Posterior vena cava (tissue), 2 donors: ENCODE measurements at regions not wholly inside any gene's neighbourhood (a gene's known extent, or its start where the extent isn't known, plus 50 kb on each side); places are given as distances from the start of the nearest gene placed in this dataset.
"Not testable (repeated sequence)": the region's sequence is repeated elsewhere in the genome, so short reads cannot be mapped to it uniquely, and the experiment has no call there.

ENCODE experiments used
- DNase-seq: peaks from one replicate; pipeline ENCODE4 v3.0.0-alpha.2; 2020; ENCODE audit warnings: low spot score
- intact Hi-C, 2 donors: fragments of 100-400 bp; cut with DNase I; formaldehyde crosslinking; loops; one replicate each; pipeline versions ENCODE4 v1.14.1 to v1.14.2; 2022 to 2023
- donor health status: DM: yes; HTN: yes; CAD: no.
- donor health status: DM: yes; HTN: yes; CAD: no.

- no peak for DNase-seq
- intact Hi-C loops = no loop called here
Measured at GRCh38 chr13:65783383-65783782, 1446.8 kb downstream of the PCDH9 start.

- intact Hi-C loops, DNase-seq: not testable (repeated sequence)
Measured at GRCh38 chr13:65771704-65772313, 1458.3 kb downstream of the PCDH9 start.

DNA sequence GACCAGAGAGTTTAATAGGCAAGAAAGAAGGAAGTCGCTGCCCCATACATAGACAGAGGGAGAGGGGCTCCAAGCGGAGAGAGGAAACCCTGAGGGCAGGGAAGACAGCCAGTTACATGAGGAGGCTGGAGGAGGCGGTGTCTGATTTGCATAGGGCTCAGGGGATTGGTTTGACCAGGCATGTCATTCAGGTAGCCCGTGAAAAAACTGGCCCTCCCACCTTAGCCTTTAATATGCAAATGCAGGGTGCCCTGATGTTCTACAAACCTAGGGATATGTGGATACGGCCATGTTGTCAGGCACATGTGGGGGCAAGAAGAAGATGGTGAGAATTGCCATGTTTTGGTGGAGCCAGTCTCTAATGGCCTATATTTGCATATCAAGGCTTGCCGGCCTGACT lies 1461.6 kb downstream of the PCDH9 start:
- no peak for DNase-seq
- intact Hi-C loops = no loop called here

GRCh38 chr13:65763811-65764210 lies 1466.3 kb downstream of the PCDH9 start:
- intact Hi-C loops = no loop called here
- DNase-seq = no peak

GRCh38 chr13:65762012-65762411 lies 1468.1 kb downstream of the PCDH9 start:
- intact Hi-C loops = no loop called here
- DNase-seq = no peak

- intact Hi-C loops = no loop called here
- no peak for DNase-seq
Measured at GRCh38 chr13:65756071-65756671, 1474.0 kb downstream of the PCDH9 start.

GRCh38 chr13:65748227-65748626 lies 1481.9 kb downstream of the PCDH9 start:
- peak; percentile 77 for DNase-seq

DNA sequence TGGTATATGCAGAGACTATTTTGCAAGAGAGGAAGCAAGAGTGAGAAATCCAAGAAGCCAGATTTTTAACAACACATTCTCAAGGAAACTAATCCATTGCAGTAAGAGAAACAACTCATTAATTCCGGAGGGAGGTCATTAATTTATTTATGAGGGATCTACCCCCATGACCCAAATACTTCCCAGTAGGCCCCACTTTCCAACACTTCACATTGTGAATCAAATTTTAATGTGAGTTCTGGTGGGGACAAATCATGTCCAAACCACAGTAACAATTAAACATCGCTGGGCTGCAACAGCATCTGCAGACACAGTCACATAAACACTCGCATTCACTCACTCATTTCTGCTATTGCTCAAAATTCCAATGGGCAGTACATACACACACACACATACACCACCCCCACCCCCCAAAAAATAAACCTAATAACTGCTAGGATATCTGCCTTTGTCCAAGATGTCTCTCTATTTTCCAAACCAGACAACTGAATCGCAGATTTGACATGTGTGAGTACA lies 1483.7 kb downstream of the PCDH9 start:
- no peak for DNase-seq
- intact Hi-C loops = no loop called here

More at GRCh38 chr13:65748227-65748626, 1481.9 kb downstream of the PCDH9 start:
- intact Hi-C loops = no loop called here

GRCh38 chr13:65744836-65745235 lies 1485.3 kb downstream of the PCDH9 start:
- intact Hi-C loops = no loop called here
- DNase-seq = no peak

GRCh38 chr13:65733110-65733509 lies 1497.0 kb downstream of the PCDH9 start:
- intact Hi-C loops = no loop called here
- DNase-seq = no peak

- DNase-seq = no peak
- intact Hi-C loops = no loop called here
Measured at GRCh38 chr13:65727070-65727469, 1503.1 kb downstream of the PCDH9 start.

DNA sequence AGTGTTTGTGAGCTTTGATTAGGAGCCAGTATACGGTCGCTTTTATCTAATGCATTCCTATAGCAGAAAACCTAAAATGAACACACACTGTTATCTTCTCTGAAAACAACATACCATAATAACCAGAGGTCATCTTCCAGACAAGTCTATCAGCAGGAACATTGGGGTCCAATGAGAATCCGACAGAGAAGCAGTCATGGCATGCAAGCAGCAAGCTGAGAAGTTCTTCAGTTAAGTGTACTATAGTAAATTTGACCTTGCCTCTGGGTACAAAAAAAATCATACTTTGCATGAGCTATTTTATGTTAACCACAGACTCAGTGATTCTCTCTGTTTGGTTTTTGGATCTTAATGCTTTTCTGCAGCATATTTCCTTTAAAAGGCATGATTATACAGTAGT lies 1505.1 kb downstream of the PCDH9 start:
- intact Hi-C loops = no loop called here
- DNase-seq = no peak

GRCh38 chr13:65724226-65724625 lies 1505.9 kb downstream of the PCDH9 start:
- DNase-seq = no peak
- intact Hi-C loops = no loop called here

GRCh38 chr13:65722506-65722905 lies 1507.6 kb downstream of the PCDH9 start:
- intact Hi-C loops = no loop called here
- DNase-seq = no peak

- intact Hi-C loops = no loop called here
- DNase-seq = no peak
Measured at GRCh38 chr13:65719831-65720230, 1510.3 kb downstream of the PCDH9 start.

DNA sequence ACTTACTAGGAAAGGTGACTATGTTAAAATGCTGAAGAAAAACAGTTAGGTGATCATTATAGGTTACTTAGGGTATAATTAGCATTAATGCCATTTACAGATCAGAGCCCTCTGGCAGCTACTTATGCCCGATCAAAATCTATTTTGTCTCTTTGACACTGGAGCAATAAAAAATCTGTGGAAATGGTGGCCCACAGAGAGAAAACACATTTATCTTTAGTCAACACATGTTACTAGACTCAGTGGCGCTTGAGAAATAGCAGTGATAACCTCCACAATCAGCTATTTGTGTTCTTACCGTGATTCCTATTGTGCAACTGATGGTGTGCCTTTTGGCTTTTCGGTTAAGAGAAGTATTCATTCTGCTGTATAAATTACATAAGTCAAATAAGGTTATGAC lies 1519.6 kb downstream of the PCDH9 start:
- DNase-seq = no peak
- intact Hi-C loops = no loop called here

GRCh38 chr13:65697843-65698242 lies 1532.3 kb downstream of the PCDH9 start:
- no peak for DNase-seq
- intact Hi-C loops = no loop called here

- DNase-seq = no peak
- intact Hi-C loops = no loop called here
Measured at GRCh38 chr13:65679240-65679639, 1550.9 kb downstream of the PCDH9 start.

- no peak for DNase-seq
- intact Hi-C loops = no loop called here
Measured at GRCh38 chr13:65677906-65678305, 1552.2 kb downstream of the PCDH9 start.

DNA sequence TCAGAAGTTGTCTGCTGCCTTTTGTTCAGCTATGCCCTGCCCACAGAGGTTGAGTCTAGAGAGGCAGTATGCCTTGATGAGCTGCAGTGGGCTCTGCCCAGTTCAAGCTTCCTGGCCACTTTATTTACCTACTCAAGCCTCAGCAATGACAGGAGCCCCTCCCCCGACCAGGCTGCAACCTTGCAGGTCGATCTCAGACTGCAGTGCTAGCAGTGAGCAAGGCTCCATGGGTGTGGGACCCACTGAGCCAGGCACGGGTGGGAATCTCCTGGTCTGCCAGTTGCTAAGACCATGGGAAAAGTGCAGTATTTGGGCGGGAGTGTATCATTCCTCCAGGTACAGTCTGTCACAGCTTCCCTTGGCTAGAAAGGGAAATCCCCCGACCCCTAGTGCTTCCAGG lies 1554.8 kb downstream of the PCDH9 start:
- DNase-seq = peak; percentile 73
- intact Hi-C loops = not testable (repeated sequence)

DNA sequence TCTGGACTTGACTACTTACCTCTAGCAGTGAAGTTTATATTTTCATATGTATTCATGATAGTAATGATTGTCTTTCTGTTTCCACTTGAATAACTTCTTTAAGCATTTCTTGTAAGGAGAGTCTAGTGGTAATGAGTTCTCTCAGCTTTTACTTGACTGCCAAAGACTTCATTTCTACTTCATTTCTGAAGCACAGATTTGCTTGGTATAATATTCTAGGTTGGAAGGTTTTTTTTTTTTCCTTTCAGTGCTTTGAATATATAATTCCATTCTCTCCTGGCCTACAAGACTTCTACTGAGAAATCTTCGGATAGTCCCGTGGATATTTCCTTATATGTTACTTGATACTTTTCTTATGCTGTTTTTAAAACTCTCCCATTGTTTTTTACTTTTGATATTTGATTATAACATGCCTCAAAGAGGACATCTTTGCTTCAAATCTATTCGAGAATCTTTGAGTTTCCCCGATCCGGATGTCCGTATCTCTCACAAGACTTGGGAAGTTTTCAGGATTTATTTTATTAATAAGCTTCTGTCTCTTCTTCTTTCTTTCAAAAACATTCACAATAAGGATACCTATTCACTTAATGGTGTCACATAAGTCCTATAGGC lies 1560.0 kb downstream of the PCDH9 start:
- DNase-seq = no peak
- intact Hi-C loops = no loop called here
